ENCODE measurements at regions not wholly inside any gene's neighbourhood (a gene's known extent, or its start where the extent isn't known, plus 50 kb on each side); places are given as distances from the start of the nearest gene placed in this dataset.
"Not testable (repeated sequence)": the region's sequence is repeated elsewhere in the genome, so short reads cannot be mapped to it uniquely, and the experiment has no call there.

DNA sequence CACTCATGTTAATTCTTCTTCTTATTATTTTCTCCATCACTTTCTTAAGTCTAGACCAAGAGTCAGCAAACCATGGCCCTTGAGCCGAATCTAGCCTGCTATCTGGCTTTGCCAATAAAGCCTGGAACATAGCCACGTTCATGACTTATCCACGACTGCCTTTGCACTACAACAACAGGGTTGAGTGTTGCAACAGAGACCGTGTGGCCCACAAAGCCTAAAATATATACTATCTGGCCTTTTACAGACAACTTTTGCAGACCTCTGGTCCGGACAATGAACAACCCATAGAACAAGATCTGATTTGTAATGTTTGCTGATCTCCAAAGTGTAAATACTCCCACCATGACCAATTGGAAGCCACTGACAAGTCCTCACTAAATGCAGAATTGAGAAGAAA is 140.5 kb upstream of the CDYL start:
- H3K27me3 Mint-ChIP-seq = no peaks in the 10 kb centered on the region
- H3K4me3 Mint-ChIP-seq = no peak overlapping the region
- intact Hi-C loops (cut with micrococcal nuclease) = no loop called here
- peaks cover 12% of the 10 kb centered on the region for H3K9me3 Mint-ChIP-seq
- H3K36me3 Mint-ChIP-seq (ENCODE audit: low read depth) = no peaks in the 10 kb centered on the region
- no peak overlapping the region for H3K27ac Mint-ChIP-seq
- no peaks in the 10 kb centered on the region for H3K4me1 Mint-ChIP-seq (ENCODE audit: low read depth)

- intact Hi-C loops (cut with micrococcal nuclease) = no loop called here
- no peaks in the 10 kb centered on the region for H3K36me3 Mint-ChIP-seq (ENCODE audit: low read depth)
- H3K4me3 Mint-ChIP-seq = no peak overlapping the region
- H3K9me3 Mint-ChIP-seq = peaks cover 32% of the 10 kb centered on the region
- no peaks in the 10 kb centered on the region for H3K4me1 Mint-ChIP-seq (ENCODE audit: low read depth)
- no peaks in the 10 kb centered on the region for H3K27me3 Mint-ChIP-seq
- no peak overlapping the region for H3K27ac Mint-ChIP-seq
Measured at GRCh38 chr6:4632421-4632820, 143.8 kb upstream of the CDYL start.

GRCh38 chr6:4629789-4630188 is 146.4 kb upstream of the CDYL start:
- intact Hi-C loops (cut with micrococcal nuclease); H3K27me3 Mint-ChIP-seq; H3K27ac Mint-ChIP-seq; H3K4me3 Mint-ChIP-seq; H3K36me3 Mint-ChIP-seq (ENCODE audit: low read depth); H3K4me1 Mint-ChIP-seq (ENCODE audit: low read depth): not testable (repeated sequence)
- H3K9me3 Mint-ChIP-seq = peaks cover 24% of the 10 kb centered on the region

GRCh38 chr6:4625557-4625956 is 150.6 kb upstream of the CDYL start:
- Mint-ChIP-seq H3K27me3 (no peaks in the 10 kb centered on the region), H3K4me1 (ENCODE audit: low read depth) (peaks cover 6% of the 10 kb centered on the region), H3K36me3 (ENCODE audit: low read depth) (no peaks in the 10 kb centered on the region), H3K27ac (no peak overlapping the region), H3K9me3 (peaks cover 23% of the 10 kb centered on the region), H3K4me3 (no peak overlapping the region)
- intact Hi-C loops (cut with micrococcal nuclease) = no loop called here

- Mint-ChIP-seq H3K36me3 (ENCODE audit: low read depth) (no peaks in the 10 kb centered on the region), H3K4me1 (ENCODE audit: low read depth) (peaks cover 11% of the 10 kb centered on the region), H3K27ac (no peak overlapping the region), H3K9me3 (peaks cover 17% of the 10 kb centered on the region), H3K4me3 (no peak overlapping the region), H3K27me3 (no peaks in the 10 kb centered on the region)
- intact Hi-C loops (cut with micrococcal nuclease) = no loop called here
Measured at GRCh38 chr6:4624726-4625125, 151.5 kb upstream of the CDYL start.

- Mint-ChIP-seq H3K4me1 (ENCODE audit: low read depth) (peaks cover 11% of the 10 kb centered on the region), H3K27ac (peak overlapping the region; percentile 30), H3K27me3 (no peaks in the 10 kb centered on the region), H3K36me3 (ENCODE audit: low read depth) (no peaks in the 10 kb centered on the region), H3K4me3 (no peak overlapping the region), H3K9me3 (peaks cover 6% of the 10 kb centered on the region)
- intact Hi-C loops (cut with micrococcal nuclease) = no loop called here
Measured at GRCh38 chr6:4620284-4621151, 155.7 kb upstream of the CDYL start.

DNA sequence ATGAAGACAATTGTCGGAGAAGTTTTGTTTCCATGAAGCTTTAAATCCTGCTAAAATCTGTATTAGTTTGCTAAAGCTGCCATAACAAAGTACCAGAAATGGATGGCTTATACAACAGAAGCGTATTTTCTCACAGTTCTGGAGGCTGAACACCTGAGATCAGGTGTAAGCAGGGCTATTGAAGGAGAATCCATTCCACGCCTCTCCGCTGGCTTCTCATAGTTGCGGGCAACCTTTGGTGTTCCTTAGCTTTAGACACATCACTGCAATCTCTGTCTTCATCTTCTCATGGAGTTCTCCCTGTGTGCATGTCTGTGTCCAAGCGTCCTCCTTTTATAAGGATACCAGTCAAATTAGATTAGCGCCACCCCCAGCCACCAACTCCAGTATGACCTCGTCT is 159.9 kb upstream of the CDYL start:
- Mint-ChIP-seq H3K4me3 (no peak overlapping the region), H3K9me3 (peaks cover 21% of the 10 kb centered on the region), H3K4me1 (ENCODE audit: low read depth) (peaks cover 16% of the 10 kb centered on the region), H3K27ac (no peak overlapping the region), H3K36me3 (ENCODE audit: low read depth) (no peaks in the 10 kb centered on the region), H3K27me3 (peaks cover 8% of the 10 kb centered on the region)
- intact Hi-C loops (cut with micrococcal nuclease) = no loop called here

GRCh38 chr6:4615891-4616290 is 160.3 kb upstream of the CDYL start:
- intact Hi-C loops (cut with micrococcal nuclease) = no loop called here
- peaks cover 13% of the 10 kb centered on the region for H3K4me1 Mint-ChIP-seq (ENCODE audit: low read depth)
- H3K27ac Mint-ChIP-seq = no peak overlapping the region
- peaks cover 10% of the 10 kb centered on the region for H3K27me3 Mint-ChIP-seq
- H3K4me3 Mint-ChIP-seq = no peak overlapping the region
- H3K9me3 Mint-ChIP-seq = peaks cover 20% of the 10 kb centered on the region
- H3K36me3 Mint-ChIP-seq (ENCODE audit: low read depth) = no peaks in the 10 kb centered on the region

- Mint-ChIP-seq H3K27me3 (peaks cover 11% of the 10 kb centered on the region), H3K4me3 (no peak overlapping the region), H3K27ac (no peak overlapping the region), H3K4me1 (ENCODE audit: low read depth) (peaks cover 7% of the 10 kb centered on the region), H3K36me3 (ENCODE audit: low read depth) (no peaks in the 10 kb centered on the region), H3K9me3 (peaks cover 15% of the 10 kb centered on the region)
- intact Hi-C loops (cut with micrococcal nuclease) = no loop called here
Measured at GRCh38 chr6:4615231-4615630, 161.0 kb upstream of the CDYL start.

DNA sequence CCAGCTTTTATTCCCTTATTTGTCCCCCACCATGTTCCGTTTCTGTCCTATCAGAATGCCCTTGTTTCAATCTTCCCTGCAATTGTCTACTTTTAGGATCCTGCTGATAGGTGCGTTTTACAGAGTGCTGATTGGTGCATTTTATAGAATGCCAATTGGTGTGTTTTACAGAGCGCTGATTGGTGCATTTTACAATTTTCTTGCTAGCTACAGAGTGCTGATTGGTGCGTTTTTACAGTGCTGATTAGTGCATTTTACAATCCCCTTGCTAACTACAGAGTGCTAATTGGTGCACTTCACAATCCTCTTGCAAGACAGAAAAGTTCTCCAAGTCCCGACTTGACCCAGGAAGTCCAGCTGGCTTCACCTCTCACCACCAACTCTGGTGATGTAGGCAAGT is 161.6 kb upstream of the CDYL start:
- peaks cover 11% of the 10 kb centered on the region for H3K27me3 Mint-ChIP-seq
- peaks cover 5% of the 10 kb centered on the region for H3K4me1 Mint-ChIP-seq (ENCODE audit: low read depth)
- peaks cover 15% of the 10 kb centered on the region for H3K9me3 Mint-ChIP-seq
- intact Hi-C loops (cut with micrococcal nuclease) = no loop called here
- no peak overlapping the region for H3K27ac Mint-ChIP-seq
- H3K4me3 Mint-ChIP-seq = no peak overlapping the region
- H3K36me3 Mint-ChIP-seq (ENCODE audit: low read depth) = no peaks in the 10 kb centered on the region

- no peak overlapping the region for H3K4me3 Mint-ChIP-seq
Measured at GRCh38 chr6:4613795-4614194, 162.4 kb upstream of the CDYL start.

DNA sequence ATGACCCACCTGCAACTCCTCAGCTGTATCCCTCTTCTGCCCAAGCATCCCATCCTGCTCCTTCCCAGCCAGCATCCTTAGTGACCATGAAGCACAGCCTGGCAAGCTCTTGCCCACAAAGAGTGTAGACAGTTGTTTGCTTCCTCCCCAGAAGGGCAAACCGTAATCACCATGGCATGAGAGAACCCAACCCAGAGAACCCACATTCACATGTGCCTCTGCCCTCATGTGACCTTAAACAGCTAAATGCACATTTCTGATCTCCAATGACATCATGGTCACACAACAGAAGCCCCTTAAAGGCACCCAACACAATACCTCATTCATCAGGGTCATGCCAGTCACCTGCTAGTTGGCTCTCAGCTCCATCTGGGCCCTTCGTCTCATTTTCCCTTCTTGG is 162.8 kb upstream of the CDYL start:
- peaks cover 11% of the 10 kb centered on the region for H3K27me3 Mint-ChIP-seq
- no peaks in the 10 kb centered on the region for H3K36me3 Mint-ChIP-seq (ENCODE audit: low read depth)
- no peak overlapping the region for H3K4me3 Mint-ChIP-seq
- peaks cover 15% of the 10 kb centered on the region for H3K9me3 Mint-ChIP-seq
- intact Hi-C loops (cut with micrococcal nuclease) = no loop called here
- peaks cover 5% of the 10 kb centered on the region for H3K4me1 Mint-ChIP-seq (ENCODE audit: low read depth)
- H3K27ac Mint-ChIP-seq = no peak overlapping the region

More at GRCh38 chr6:4613795-4614194, 162.4 kb upstream of the CDYL start:
- intact Hi-C loops (cut with micrococcal nuclease) = no loop called here
- peaks cover 11% of the 10 kb centered on the region for H3K27me3 Mint-ChIP-seq
- peaks cover 15% of the 10 kb centered on the region for H3K9me3 Mint-ChIP-seq
- peaks cover 5% of the 10 kb centered on the region for H3K4me1 Mint-ChIP-seq (ENCODE audit: low read depth)
- no peaks in the 10 kb centered on the region for H3K36me3 Mint-ChIP-seq (ENCODE audit: low read depth)
- no peak overlapping the region for H3K27ac Mint-ChIP-seq

GRCh38 chr6:4612636-4613171 is 163.5 kb upstream of the CDYL start:
- peaks cover 5% of the 10 kb centered on the region for H3K4me1 Mint-ChIP-seq (ENCODE audit: low read depth)
- H3K9me3 Mint-ChIP-seq = peaks cover 15% of the 10 kb centered on the region
- H3K4me3 Mint-ChIP-seq = no peak overlapping the region
- H3K36me3 Mint-ChIP-seq (ENCODE audit: low read depth) = no peaks in the 10 kb centered on the region
- peaks cover 11% of the 10 kb centered on the region for H3K27me3 Mint-ChIP-seq
- no peak overlapping the region for H3K27ac Mint-ChIP-seq
- intact Hi-C loops (cut with micrococcal nuclease) = no loop called here

DNA sequence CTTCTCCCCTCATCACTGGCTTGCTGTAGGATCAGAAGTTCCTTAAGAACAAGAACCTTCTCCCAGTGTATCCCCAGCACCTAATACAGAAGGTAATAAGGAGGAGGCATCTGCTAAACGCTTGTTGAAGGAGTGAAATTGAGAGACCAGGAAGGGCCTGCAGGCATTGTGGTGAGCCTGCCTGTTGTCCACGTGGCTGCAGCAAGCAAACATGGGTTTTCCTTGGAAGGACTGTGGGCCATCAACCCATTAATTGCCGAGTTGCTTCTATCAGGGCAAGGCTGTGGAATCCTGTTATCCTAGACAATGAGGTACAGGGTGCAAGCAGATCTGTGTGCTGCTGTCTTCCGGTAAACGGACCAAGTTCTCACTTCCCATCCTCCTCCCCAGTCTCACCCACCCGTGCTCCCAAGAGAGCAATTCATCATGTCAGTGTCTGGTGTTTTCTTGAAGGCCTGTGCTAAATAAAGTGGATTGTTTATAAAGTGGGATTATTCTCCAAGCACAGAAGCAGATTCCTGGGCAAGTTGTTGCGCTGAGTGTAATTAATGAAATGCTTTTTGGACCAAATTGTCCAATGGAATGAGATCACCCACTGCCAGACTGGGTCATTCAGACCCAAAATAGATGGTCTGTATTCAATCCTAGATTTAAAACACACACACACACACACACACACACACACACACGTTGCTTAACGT is 164.6 kb upstream of the CDYL start:
- Mint-ChIP-seq H3K4me1 (ENCODE audit: low read depth) (peaks cover 5% of the 10 kb centered on the region), H3K4me3 (no peak overlapping the region), H3K27me3 (peaks cover 17% of the 10 kb centered on the region), H3K9me3 (peaks cover 15% of the 10 kb centered on the region), H3K27ac (no peak overlapping the region), H3K36me3 (ENCODE audit: low read depth) (no peaks in the 10 kb centered on the region)
- intact Hi-C loops (cut with micrococcal nuclease) = no loop called here
